HG02610 (cell line): ENCODE measurements at regions not wholly inside any gene's neighbourhood (a gene's known extent, or its start where the extent isn't known, plus 50 kb on each side); places are given as distances from the start of the nearest gene placed in this dataset.
"Not testable (repeated sequence)": the region's sequence is repeated elsewhere in the genome, so short reads cannot be mapped to it uniquely, and the experiment has no call there.

Experiments
- ATAC-seq: cut with Tn5 transposase; IDR thresholded peaks from one replicate; pipeline ENCODE4 v1.9.1; 2021; ENCODE audit warnings: mild to moderate bottlenecking, moderate library complexity; ENCODE audit not compliant: unreplicated experiment

GRCh38 chr7:126022452-126022851, 1092.8 kb upstream of the POT1 start:
- ATAC-seq = no peak

- ATAC-seq = peak; percentile 66
Measured at GRCh38 chr7:126016722-126017121, 1087.1 kb upstream of the POT1 start.

GRCh38 chr7:126005064-126005463, 1075.4 kb upstream of the POT1 start:
- ATAC-seq = no peak

GRCh38 chr7:126001349-126001748, 1071.7 kb upstream of the POT1 start:
- ATAC-seq = no peak

- no peak for ATAC-seq
Measured at GRCh38 chr7:125984795-125985194, 1055.2 kb upstream of the POT1 start.

- ATAC-seq = no peak
Measured at GRCh38 chr7:125971656-125972055, 1042.0 kb upstream of the POT1 start.

GRCh38 chr7:125966278-125967048, 1036.8 kb upstream of the POT1 start:
- no peak for ATAC-seq

- ATAC-seq = no peak
Measured at GRCh38 chr7:125934955-125935354, 1005.3 kb upstream of the POT1 start.

- ATAC-seq = no peak
Measured at GRCh38 chr7:125934539-125934938, 1004.9 kb upstream of the POT1 start.

- ATAC-seq = no peak
Measured at GRCh38 chr7:125930848-125931247, 1001.2 kb upstream of the POT1 start.

GRCh38 chr7:125927556-125927955, 997.9 kb upstream of the POT1 start:
- no peak for ATAC-seq

GRCh38 chr7:125926621-125927020, 997.0 kb upstream of the POT1 start:
- ATAC-seq = no peak

- ATAC-seq = no peak
Measured at GRCh38 chr7:125924037-125924436, 994.4 kb upstream of the POT1 start.

- ATAC-seq = not testable (repeated sequence)
Measured at GRCh38 chr7:125915381-125915948, 985.8 kb upstream of the POT1 start.

GRCh38 chr7:125908711-125909110, 979.1 kb upstream of the POT1 start:
- ATAC-seq = no peak

- ATAC-seq = no peak
Measured at GRCh38 chr7:125899577-125899976, 970.0 kb upstream of the POT1 start.

GRCh38 chr7:125892434-125892833, 962.8 kb upstream of the POT1 start:
- ATAC-seq = no peak

- ATAC-seq = no peak
Measured at GRCh38 chr7:125878988-125879387, 949.4 kb upstream of the POT1 start.

- no peak for ATAC-seq
Measured at GRCh38 chr7:125878235-125878956, 948.8 kb upstream of the POT1 start.

GRCh38 chr7:125877246-125877645, 947.6 kb upstream of the POT1 start:
- ATAC-seq = no peak

GRCh38 chr7:125876431-125876830, 946.8 kb upstream of the POT1 start:
- no peak for ATAC-seq

GRCh38 chr7:125871431-125871830, 941.8 kb upstream of the POT1 start:
- ATAC-seq = no peak
